Panc1 (cell line): ENCODE measurements at regions not wholly inside any gene's neighbourhood (a gene's known extent, or its start where the extent isn't known, plus 50 kb on each side); places are given as distances from the start of the nearest gene placed in this dataset.

Source experiments
- ATAC-seq: fragments of 200-7000 bp; cut with Tn5 transposase; 2 replicates; pipeline ENCODE4 v1.9.1; 2020; ENCODE audit warnings: mild to moderate bottlenecking, moderate library complexity
- BruUV-seq: library from RNA; stranded (reverse); fragments of 400-500 nt; replicated peaks from 2 replicates; lab custom pipeline; 2021; lab: Mats Ljungman, UMichigan
- CTCF ChIA-PET: fragments of 300-600 bp; sonication (Branson Sonifier 250); formaldehyde crosslinking; loops from one replicate; lab custom pipeline; 2022; ENCODE audit warnings: antibody characterized with exemption; lab: Charles Lee
- POLR2A ChIA-PET: fragments of 300-600 bp; sonication (Branson Sonifier 250); formaldehyde crosslinking; loops from one replicate; lab custom pipeline; 2022; ENCODE audit warnings: antibody characterized with exemption; lab: Charles Lee
- DNase-seq: peaks from one replicate; pipeline ENCODE4 v3.0.0-alpha.2; 2010; ENCODE audit warnings: low read depth, low spot score
- H3K27ac ChIP-seq: 2 replicates; pipeline ENCODE4 v1.5.1; 2011; ENCODE audit warnings: mild to moderate bottlenecking, low read length, inconsistent platforms
- H3K27me3 ChIP-seq: fragments of 200-500 bp; sonication (Bioruptor generic); 2 replicates; pipeline ENCODE4 v1.6.0; 2014; ENCODE audit warnings: low read length, inconsistent platforms; ENCODE audit not compliant: control insufficient read depth, insufficient read depth
- H3K36me3 ChIP-seq: fragments of 200-500 bp; sonication (Bioruptor generic); 2 replicates; pipeline ENCODE4 v1.5.1; 2014; ENCODE audit warnings: inconsistent platforms, mild to moderate bottlenecking, low read length, moderate library complexity; ENCODE audit not compliant: control insufficient read depth, insufficient read depth
- H3K4me1 ChIP-seq: 2 replicates; pipeline ENCODE4 v1.5.1; 2011; ENCODE audit warnings: inconsistent platforms, mild to moderate bottlenecking, low read length, moderate library complexity; ENCODE audit not compliant: control insufficient read depth, insufficient read depth
- H3K4me3 ChIP-seq, 2 experiments: 2 replicates each; pipeline ENCODE4 v1.5.1; 2011 to 2012; ENCODE audit warnings: low read depth in 2 of 2, low read length in 2 of 2, mild to moderate bottlenecking in 2 of 2, inconsistent platforms in 1 of 2, moderate library complexity in 1 of 2
- H3K9me3 ChIP-seq: fragments of 200-500 bp; sonication (Bioruptor generic); 2 replicates; pipeline ENCODE4 v1.5.1; 2014; ENCODE audit warnings: low read depth, mild to moderate bottlenecking, inconsistent platforms, low read length, moderate library complexity; ENCODE audit not compliant: control insufficient read depth, insufficient read depth
- CTCF ChIP-seq: fragments of 450-650 bp; IDR thresholded peaks from 2 replicates; pipeline ENCODE4 v1.5.1; 2017; ENCODE audit warnings: mild to moderate bottlenecking
- POLR2AphosphoS5 ChIP-seq: IDR thresholded peaks from 2 replicates; pipeline ENCODE4 v1.6.1; 2012; ENCODE audit warnings: mild to moderate bottlenecking, low read depth, low read length, moderate library complexity
- REST ChIP-seq, 2 experiments: IDR thresholded peaks; 2 replicates each; pipeline ENCODE4 v1.6.1; 2011 to 2012; ENCODE audit warnings: low read depth in 2 of 2, control low read depth in 1 of 2, low read length in 1 of 2, mild to moderate bottlenecking in 1 of 2, moderate library complexity in 1 of 2; ENCODE audit not compliant: insufficient read depth in 1 of 2
- SIN3A ChIP-seq: IDR thresholded peaks from 2 replicates; pipeline ENCODE4 v1.6.1; 2012; ENCODE audit warnings: low read depth, mild to moderate bottlenecking, low read length, moderate library complexity, borderline replicate concordance; ENCODE audit not compliant: insufficient read depth
- TCF7L2 ChIP-seq: IDR thresholded peaks from 2 replicates; pipeline ENCODE4 v1.6.1; 2011; ENCODE audit warnings: mild to moderate bottlenecking, low read depth, low read length, inconsistent platforms
- in situ Hi-C: cut with HindIII; loops from 2 replicates; pipeline ENCODE4 v1.10.0; 2016; ENCODE audit warnings: low sequenced_read_pairs, low pct_unique_long_range_greater_than_20kb
- intact Hi-C: fragments of 100-400 bp; cut with micrococcal nuclease; formaldehyde crosslinking; loops from one replicate; pipeline ENCODE4 v1.10.0; 2022; ENCODE audit not compliant: unreplicated experiment

- H3K36me3 ChIP-seq, result no peaks in the 10 kb centered on the region
- no peak overlapping the region for H3K27ac ChIP-seq
- no TSS peak for BruUV-seq
- CTCF ChIA-PET, result no interaction called here
- intact Hi-C loops (no loop called here), in situ Hi-C loops (no loop called here)
- H3K4me1 ChIP-seq, result no peaks in the 10 kb centered on the region
- POLR2A ChIA-PET, result no interaction called here
- no peaks in the 10 kb centered on the region for H3K27me3 ChIP-seq
- ATAC-seq (no peak), DNase-seq (no peak)
- H3K4me3 ChIP-seq, result no peak overlapping the region
- TF ChIP-seq REST (IDR thresholded peaks at IDR 0.05; ENCODE audit: insufficient read depth in 1 of 2, low read depth in 2 of 2, low read length in 1 of 2) (no peak), CTCF (no peak), SIN3A (no peak), TCF7L2 (no peak), POLR2AphosphoS5 (no peak)
- no peaks in the 10 kb centered on the region for H3K9me3 ChIP-seq
Measured at GRCh38 chr4:17275836-17276235, 236.1 kb downstream of the QDPR start.

- H3K9me3 ChIP-seq, result no peaks in the 10 kb centered on the region
- POLR2A ChIA-PET, result no interaction called here
- no peak overlapping the region for H3K27ac ChIP-seq
- no peak for ATAC-seq
- BruUV-seq, result no TSS peak
- CTCF ChIA-PET, result no interaction called here
- H3K36me3 ChIP-seq, result no peaks in the 10 kb centered on the region
- no peak for TF ChIP-seq SIN3A
- TF ChIP-seq CTCF, result no peak
- no peak for TF ChIP-seq TCF7L2
- no peak for TF ChIP-seq POLR2AphosphoS5
- no peak for TF ChIP-seq REST (IDR thresholded peaks at IDR 0.05; ENCODE audit: insufficient read depth in 1 of 2, low read depth in 2 of 2, low read length in 1 of 2)
- H3K27me3 ChIP-seq, result no peaks in the 10 kb centered on the region
- no peak overlapping the region for H3K4me3 ChIP-seq
- no peaks in the 10 kb centered on the region for H3K4me1 ChIP-seq
- intact Hi-C loops (no loop called here), in situ Hi-C loops (no loop called here)
- no peak for DNase-seq
Measured at GRCh38 chr4:17273047-17273446, 238.8 kb downstream of the QDPR start.
